HL-60/S4 (cell line): ENCODE measurements at regions not wholly inside any gene's neighbourhood (a gene's known extent, or its start where the extent isn't known, plus 50 kb on each side); places are given as distances from the start of the nearest gene placed in this dataset.

Experiments
- in situ Hi-C: fragments of 300-500 bp; cut with MboI; formaldehyde crosslinking; loops from 2 replicates; pipeline ENCODE4 v1.14.3; 2022; ENCODE audit warnings: low sequenced_read_pairs

GRCh38 chr4:174131901-174132300 is 151.6 kb downstream of the FBXO8 start:
- in situ Hi-C loops = loop anchor here (25.0 kb wide), 1 partner anchor 620 kb away; no protein-coding TSS in a partner anchor

- in situ Hi-C loops = no loop called here
These were observed 160.8 kb downstream of the FBXO8 start for GRCh38 chr4:174122705-174123104.

GRCh38 chr4:174120446-174121295 is 162.8 kb downstream of the FBXO8 start:
- in situ Hi-C loops = no loop called here

GRCh38 chr4:174119830-174120229 is 163.6 kb downstream of the FBXO8 start:
- in situ Hi-C loops = no loop called here

GRCh38 chr4:174119051-174119450 is 164.4 kb downstream of the FBXO8 start:
- in situ Hi-C loops = no loop called here

- in situ Hi-C loops = no loop called here
These were observed 165.3 kb downstream of the FBXO8 start for GRCh38 chr4:174118171-174118570.

- in situ Hi-C loops = no loop called here
These were observed 166.0 kb downstream of the FBXO8 start for GRCh38 chr4:174117445-174117844.

GRCh38 chr4:174116021-174116420 is 167.4 kb downstream of the FBXO8 start:
- in situ Hi-C loops = no loop called here

- in situ Hi-C loops = no loop called here
These were observed 172.0 kb downstream of the FBXO8 start for GRCh38 chr4:174111422-174111821.

- in situ Hi-C loops = no loop called here
These were observed 173.3 kb downstream of the FBXO8 start for GRCh38 chr4:174110180-174110579.

- in situ Hi-C loops = no loop called here
These were observed 175.6 kb downstream of the FBXO8 start for GRCh38 chr4:174107746-174108354.

GRCh38 chr4:174105202-174105601 is 178.3 kb downstream of the FBXO8 start:
- in situ Hi-C loops = no loop called here

- in situ Hi-C loops = no loop called here
These were observed 182.6 kb downstream of the FBXO8 start for GRCh38 chr4:174100910-174101309.

GRCh38 chr4:174099712-174100111 is 183.8 kb downstream of the FBXO8 start:
- in situ Hi-C loops = no loop called here

GRCh38 chr4:174096999-174097398 is 186.5 kb downstream of the FBXO8 start:
- in situ Hi-C loops = no loop called here

GRCh38 chr4:174096456-174096855 is 187.0 kb downstream of the FBXO8 start:
- in situ Hi-C loops = no loop called here

GRCh38 chr4:174091130-174091529 is 192.3 kb downstream of the FBXO8 start:
- in situ Hi-C loops = no loop called here

- in situ Hi-C loops = no loop called here
These were observed 193.8 kb downstream of the FBXO8 start for GRCh38 chr4:174089711-174090110.

- in situ Hi-C loops = no loop called here
These were observed 194.7 kb downstream of the FBXO8 start for GRCh38 chr4:174088795-174089194.

- in situ Hi-C loops = no loop called here
These were observed 196.4 kb downstream of the FBXO8 start for GRCh38 chr4:174086829-174087799.

GRCh38 chr4:174084981-174085380 is 198.5 kb downstream of the FBXO8 start:
- in situ Hi-C loops = no loop called here
